ENCODE measurements at regions not wholly inside any gene's neighbourhood (a gene's known extent, or its start where the extent isn't known, plus 50 kb on each side); places are given as distances from the start of the nearest gene placed in this dataset.

DNA sequence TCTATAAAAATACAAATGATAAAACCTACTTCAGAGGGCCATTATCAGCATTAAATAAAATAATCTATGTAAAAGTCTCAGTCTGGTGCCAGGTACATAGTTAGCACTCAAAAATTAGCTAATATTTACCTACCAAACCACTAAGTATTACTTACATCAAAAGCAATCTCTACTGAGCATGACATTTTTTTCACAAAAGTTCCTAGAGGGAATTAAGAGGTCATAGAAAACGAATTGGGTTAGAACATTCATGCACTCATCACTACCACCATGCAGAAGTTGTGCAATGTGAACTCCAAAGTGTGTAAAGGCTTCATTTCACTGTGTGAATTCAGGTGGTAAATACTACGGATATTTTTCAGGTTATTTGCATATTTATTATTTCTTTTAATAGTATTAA, 209.5 kb upstream of the FGF13 start:
- TF ChIP-seq, protein P1, sequence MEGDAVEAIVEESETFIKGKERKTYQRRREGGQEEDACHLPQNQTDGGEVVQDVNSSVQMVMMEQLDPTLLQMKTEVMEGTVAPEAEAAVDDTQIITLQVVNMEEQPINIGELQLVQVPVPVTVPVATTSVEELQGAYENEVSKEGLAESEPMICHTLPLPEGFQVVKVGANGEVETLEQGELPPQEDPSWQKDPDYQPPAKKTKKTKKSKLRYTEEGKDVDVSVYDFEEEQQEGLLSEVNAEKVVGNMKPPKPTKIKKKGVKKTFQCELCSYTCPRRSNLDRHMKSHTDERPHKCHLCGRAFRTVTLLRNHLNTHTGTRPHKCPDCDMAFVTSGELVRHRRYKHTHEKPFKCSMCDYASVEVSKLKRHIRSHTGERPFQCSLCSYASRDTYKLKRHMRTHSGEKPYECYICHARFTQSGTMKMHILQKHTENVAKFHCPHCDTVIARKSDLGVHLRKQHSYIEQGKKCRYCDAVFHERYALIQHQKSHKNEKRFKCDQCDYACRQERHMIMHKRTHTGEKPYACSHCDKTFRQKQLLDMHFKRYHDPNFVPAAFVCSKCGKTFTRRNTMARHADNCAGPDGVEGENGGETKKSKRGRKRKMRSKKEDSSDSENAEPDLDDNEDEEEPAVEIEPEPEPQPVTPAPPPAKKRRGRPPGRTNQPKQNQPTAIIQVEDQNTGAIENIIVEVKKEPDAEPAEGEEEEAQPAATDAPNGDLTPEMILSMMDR (IDR thresholded peaks at IDR 0.05), result no peak
- TF ChIP-seq POLR2A (IDR thresholded peaks at IDR 0.05), result no peak
